ENCODE measurements at regions not wholly inside any gene's neighbourhood (a gene's known extent, or its start where the extent isn't known, plus 50 kb on each side); places are given as distances from the start of the nearest gene placed in this dataset.
"Not testable (repeated sequence)": the region's sequence is repeated elsewhere in the genome, so short reads cannot be mapped to it uniquely, and the experiment has no call there.

DNA sequence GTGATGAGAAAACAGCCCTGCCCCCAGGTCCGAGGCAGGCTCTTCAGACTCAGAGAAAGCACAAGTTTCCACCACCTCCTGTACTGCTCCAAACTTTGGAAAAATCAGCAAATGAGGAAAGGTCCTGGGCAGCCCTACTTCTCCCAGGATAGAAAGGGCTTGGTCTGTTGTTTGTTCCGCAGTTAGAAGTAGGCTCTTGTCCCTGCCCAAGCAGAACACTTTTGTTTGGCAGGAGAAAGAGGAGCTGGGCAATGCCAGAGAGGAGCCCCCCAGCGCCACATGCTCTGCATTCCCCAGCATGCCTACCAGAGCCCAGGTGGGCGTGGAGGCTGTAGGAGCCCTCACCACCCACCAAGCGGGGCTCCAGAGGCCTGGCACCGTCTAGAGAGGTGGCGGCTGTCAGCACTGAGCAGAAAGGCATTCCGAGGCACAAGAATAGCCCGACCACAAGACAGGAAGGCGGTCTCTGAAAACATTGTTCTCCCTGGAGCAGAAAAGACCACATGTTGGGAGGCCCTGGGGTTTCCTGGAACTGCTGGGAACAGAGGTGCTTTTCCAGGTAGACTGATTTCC lies 90.3 kb upstream of the CD82 start:
- Mint-ChIP-seq H3K9me3 (ENCODE audit: unreplicated experiment) (no peaks in the 10 kb centered on the region), H3K4me1 (ENCODE audit: unreplicated experiment) (no peaks in the 10 kb centered on the region), H3K4me3 (ENCODE audit: unreplicated experiment) (no peak overlapping the region), H3K36me3 (ENCODE audit: unreplicated experiment) (no peaks in the 10 kb centered on the region), H3K27ac (ENCODE audit: unreplicated experiment) (no peak overlapping the region), H3K27me3 (ENCODE audit: unreplicated experiment) (peaks cover 25% of the 10 kb centered on the region)
- TF ChIP-seq, protein P1, sequence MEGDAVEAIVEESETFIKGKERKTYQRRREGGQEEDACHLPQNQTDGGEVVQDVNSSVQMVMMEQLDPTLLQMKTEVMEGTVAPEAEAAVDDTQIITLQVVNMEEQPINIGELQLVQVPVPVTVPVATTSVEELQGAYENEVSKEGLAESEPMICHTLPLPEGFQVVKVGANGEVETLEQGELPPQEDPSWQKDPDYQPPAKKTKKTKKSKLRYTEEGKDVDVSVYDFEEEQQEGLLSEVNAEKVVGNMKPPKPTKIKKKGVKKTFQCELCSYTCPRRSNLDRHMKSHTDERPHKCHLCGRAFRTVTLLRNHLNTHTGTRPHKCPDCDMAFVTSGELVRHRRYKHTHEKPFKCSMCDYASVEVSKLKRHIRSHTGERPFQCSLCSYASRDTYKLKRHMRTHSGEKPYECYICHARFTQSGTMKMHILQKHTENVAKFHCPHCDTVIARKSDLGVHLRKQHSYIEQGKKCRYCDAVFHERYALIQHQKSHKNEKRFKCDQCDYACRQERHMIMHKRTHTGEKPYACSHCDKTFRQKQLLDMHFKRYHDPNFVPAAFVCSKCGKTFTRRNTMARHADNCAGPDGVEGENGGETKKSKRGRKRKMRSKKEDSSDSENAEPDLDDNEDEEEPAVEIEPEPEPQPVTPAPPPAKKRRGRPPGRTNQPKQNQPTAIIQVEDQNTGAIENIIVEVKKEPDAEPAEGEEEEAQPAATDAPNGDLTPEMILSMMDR (IDR thresholded peaks at IDR 0.05) = no peak
- no peak for DNase-seq (ENCODE audit: extremely low spot score, unreplicated experiment)

DNA sequence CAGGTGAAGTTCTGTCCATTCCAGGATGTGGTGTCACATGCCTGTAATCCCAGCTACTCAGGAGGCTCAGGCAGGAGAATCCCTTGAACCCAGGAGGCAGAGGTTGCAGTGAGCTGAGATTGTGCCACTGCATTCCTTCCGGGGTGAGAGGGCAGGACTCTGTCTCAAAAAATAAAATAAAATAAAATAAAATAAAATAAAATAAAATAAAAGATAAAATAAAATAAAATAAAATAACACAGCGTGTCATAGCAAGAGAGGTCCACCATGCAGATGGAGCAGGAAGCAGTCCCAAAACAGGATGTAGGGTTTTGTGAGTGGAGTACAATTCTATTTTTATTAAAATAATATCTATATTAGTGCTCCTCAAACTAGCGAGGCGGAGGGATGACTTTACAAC lies 83.1 kb upstream of the CD82 start:
- not testable (repeated sequence) for H3K9me3 Mint-ChIP-seq (ENCODE audit: unreplicated experiment); H3K36me3 Mint-ChIP-seq (ENCODE audit: unreplicated experiment); H3K4me1 Mint-ChIP-seq (ENCODE audit: unreplicated experiment); H3K27me3 Mint-ChIP-seq (ENCODE audit: unreplicated experiment); H3K4me3 Mint-ChIP-seq (ENCODE audit: unreplicated experiment); DNase-seq (ENCODE audit: extremely low spot score, unreplicated experiment); H3K27ac Mint-ChIP-seq (ENCODE audit: unreplicated experiment)

DNA sequence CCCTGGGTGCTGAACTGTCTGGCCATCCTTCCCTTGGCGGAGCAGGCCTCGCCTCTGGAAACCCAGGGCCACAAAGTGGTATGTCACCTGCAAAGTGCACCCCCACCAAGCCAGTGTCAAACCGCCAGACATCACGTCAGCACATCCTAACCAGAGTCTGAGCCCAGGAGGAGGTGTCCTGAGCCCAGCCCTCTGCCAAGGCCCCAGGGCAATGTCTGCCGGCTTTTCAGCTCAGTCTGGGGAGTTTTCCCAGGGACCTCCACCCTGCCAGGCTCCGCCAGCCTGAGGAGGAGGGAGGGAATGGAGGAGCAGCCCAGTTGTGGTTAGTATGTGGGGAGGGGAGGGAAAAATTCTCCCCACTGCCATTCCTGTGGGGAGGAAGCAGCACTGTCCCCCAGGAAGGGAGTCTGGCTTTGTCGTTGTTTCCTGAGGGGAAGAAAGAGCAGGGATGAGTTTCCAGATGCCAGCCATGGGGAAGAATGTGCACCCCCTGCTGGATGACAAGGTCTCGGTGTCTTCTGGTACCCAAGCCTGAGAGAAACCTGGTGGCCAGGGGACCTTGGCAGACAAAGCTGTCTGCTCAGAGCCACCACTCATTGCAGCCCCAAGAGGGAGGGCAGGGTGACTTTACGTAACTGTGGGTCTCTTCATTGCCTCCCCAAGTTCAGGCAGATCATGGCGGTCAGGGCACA lies 81.4 kb upstream of the CD82 start:
- Mint-ChIP-seq H3K36me3 (ENCODE audit: unreplicated experiment) (no peaks in the 10 kb centered on the region), H3K4me3 (ENCODE audit: unreplicated experiment) (no peak overlapping the region), H3K27me3 (ENCODE audit: unreplicated experiment) (peaks cover 6% of the 10 kb centered on the region), H3K27ac (ENCODE audit: unreplicated experiment) (no peak overlapping the region), H3K4me1 (ENCODE audit: unreplicated experiment) (no peaks in the 10 kb centered on the region), H3K9me3 (ENCODE audit: unreplicated experiment) (peaks cover 3% of the 10 kb centered on the region)
- TF ChIP-seq, protein P1 (IDR thresholded peaks at IDR 0.05) = peak; percentile 43
- no peak for DNase-seq (ENCODE audit: extremely low spot score, unreplicated experiment)

DNA sequence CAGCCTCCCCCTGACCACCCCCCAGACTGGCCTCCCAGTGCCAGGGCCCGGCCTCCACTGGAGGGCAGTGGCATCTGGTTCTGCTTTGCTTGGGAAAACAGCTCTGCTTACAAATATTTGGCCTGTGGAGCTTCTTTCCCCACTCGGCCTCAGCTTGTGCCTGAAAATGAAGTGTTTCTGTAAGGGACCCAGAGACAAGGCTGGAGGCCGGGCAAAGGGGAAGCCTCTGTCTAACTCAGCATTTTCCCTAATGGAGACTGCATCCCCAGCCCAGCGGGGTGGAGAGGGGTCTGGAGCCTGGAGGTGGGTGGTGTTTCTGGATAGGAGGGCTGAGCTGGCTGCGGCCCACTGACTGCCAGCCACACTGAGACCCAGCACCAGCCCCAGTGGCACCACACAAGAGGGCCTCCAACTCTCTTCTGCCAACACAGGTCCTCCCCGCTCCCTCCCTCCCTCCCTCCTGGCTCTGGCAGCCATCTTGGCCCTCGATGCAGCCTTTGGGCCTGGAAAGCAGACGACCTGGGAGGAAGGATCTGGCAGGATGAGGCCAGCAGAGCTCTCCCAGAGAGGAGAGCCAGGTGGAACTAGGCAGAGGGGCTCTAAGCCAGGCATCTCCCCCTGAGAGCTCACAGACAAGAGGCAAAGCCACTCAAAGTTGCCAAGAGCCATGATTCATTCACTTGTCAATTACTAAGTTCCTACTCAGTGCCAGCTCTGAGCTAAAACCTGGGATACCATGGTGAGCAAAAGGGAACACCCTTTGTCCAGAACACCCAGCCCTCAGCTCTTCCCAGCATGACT lies 77.1 kb upstream of the CD82 start:
- Mint-ChIP-seq H3K4me1 (ENCODE audit: unreplicated experiment) (no peaks in the 10 kb centered on the region), H3K27me3 (ENCODE audit: unreplicated experiment) (peaks cover 34% of the 10 kb centered on the region), H3K4me3 (ENCODE audit: unreplicated experiment) (no peak overlapping the region), H3K9me3 (ENCODE audit: unreplicated experiment) (peaks cover 3% of the 10 kb centered on the region), H3K36me3 (ENCODE audit: unreplicated experiment) (no peaks in the 10 kb centered on the region), H3K27ac (ENCODE audit: unreplicated experiment) (no peak overlapping the region)
- no peak for DNase-seq (ENCODE audit: extremely low spot score, unreplicated experiment)
- TF ChIP-seq, protein P1 (IDR thresholded peaks at IDR 0.05) = no peak

DNA sequence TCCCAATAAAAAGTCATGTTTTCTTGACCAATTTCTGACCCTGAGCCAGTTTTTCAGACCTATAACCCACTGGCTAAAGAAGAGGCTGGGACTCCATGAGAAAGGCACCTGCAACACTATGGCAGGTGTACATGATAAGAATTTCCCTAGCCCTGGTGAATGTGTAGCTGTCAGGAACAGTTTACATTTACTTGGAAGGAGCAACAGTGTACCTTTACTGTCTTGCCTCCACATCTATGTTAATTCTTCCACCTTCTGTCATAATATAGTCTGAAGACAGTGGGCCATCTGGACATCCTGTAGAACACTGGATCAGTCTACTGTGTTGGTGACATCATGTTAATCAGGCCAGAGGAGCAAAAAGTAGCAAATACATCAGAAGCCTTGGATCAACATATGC lies 72.1 kb upstream of the CD82 start:
- TF ChIP-seq, protein P1 (IDR thresholded peaks at IDR 0.05) = no peak
- Mint-ChIP-seq H3K27ac (ENCODE audit: unreplicated experiment) (no peak overlapping the region), H3K36me3 (ENCODE audit: unreplicated experiment) (no peaks in the 10 kb centered on the region), H3K4me1 (ENCODE audit: unreplicated experiment) (no peaks in the 10 kb centered on the region), H3K4me3 (ENCODE audit: unreplicated experiment) (no peak overlapping the region), H3K27me3 (ENCODE audit: unreplicated experiment) (peaks cover 55% of the 10 kb centered on the region), H3K9me3 (ENCODE audit: unreplicated experiment) (no peaks in the 10 kb centered on the region)
- no peak for DNase-seq (ENCODE audit: extremely low spot score, unreplicated experiment)
